ENCODE measurements at regions not wholly inside any gene's neighbourhood (a gene's known extent, or its start where the extent isn't known, plus 50 kb on each side); places are given as distances from the start of the nearest gene placed in this dataset.

DNA sequence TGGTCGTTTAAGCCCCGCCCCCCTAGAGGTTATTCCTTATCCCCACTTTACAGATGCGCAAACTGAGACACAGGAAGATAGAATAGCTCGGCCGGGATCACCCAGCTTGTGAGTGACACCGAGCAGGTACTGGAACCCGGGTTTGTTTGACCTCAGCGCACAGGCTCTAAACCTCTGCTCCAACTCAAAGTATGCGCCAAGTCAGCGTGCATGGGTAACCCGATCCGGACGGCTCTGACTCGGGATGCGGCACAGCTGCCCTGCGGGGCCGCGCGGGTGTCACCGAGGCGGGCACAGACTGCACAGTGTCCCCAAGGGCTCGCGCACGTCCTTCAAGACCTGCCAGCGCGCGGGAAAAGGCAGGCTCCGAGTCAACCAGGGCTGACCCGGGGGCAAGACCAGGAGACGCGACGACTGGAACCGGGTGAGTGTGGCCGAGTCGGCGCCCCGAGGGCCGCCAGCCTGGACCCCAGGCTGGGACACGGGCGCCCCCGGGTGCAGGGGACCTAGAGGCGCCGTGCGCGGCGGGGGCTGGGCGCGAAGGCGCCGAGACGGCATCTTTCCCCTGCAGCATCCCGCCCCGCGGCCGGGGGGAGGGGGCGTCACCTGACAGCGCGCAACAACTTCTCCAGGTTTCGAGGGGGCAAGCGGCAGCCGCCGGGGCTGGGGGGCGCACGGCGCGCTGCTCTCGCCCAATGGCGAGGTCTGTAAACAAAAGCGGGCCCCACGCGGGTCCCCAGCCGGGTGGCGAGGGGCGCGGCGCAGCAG is 101.9 kb upstream of the SOD1 start:
- FAIRE-seq: no peak
- TF ChIP-seq POLR2A (IDR thresholded peaks at IDR 0.05; ENCODE audit: low read depth, low read length): no peak
- DNase-seq (ENCODE audit: insufficient read length, low spot score): no peak

DNA sequence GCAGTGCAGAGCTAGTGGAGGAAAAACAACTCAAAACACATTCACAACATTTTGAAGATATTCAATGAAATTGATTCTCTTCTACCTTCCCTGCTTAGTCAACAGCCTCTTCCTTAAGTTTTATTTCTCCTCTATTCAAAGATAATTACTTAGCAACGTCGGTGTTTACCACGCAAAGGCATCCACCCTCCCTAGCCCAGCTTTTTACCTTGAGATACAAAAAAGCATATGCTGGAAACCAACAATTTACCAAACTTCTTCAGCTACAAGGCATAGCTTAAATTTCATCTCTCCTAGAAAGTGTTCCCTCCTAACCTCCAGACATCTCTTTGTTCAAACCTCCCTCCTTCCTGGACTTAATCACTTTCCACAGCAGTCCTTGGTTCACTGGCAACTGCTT is 102.8 kb upstream of the SOD1 start:
- FAIRE-seq: no peak
- no peak for DNase-seq (ENCODE audit: insufficient read length, low spot score)
- no peak for TF ChIP-seq POLR2A (IDR thresholded peaks at IDR 0.05; ENCODE audit: low read depth, low read length)

GRCh38 chr21:31555741-31556191 is 103.7 kb upstream of the SOD1 start:
- no peak for FAIRE-seq

GRCh38 chr21:31554511-31555022 is 104.9 kb upstream of the SOD1 start:
- TF ChIP-seq POLR2A (IDR thresholded peaks at IDR 0.05; ENCODE audit: low read depth, low read length): no peak
- FAIRE-seq (peak; percentile 33), DNase-seq (ENCODE audit: insufficient read length, low spot score) (peak; percentile 80)

More at GRCh38 chr21:31555741-31556191, 103.7 kb upstream of the SOD1 start:
- DNase-seq (ENCODE audit: insufficient read length, low spot score): no peak
- TF ChIP-seq POLR2A (IDR thresholded peaks at IDR 0.05; ENCODE audit: low read depth, low read length): no peak

- TF ChIP-seq POLR2A (IDR thresholded peaks at IDR 0.05; ENCODE audit: low read depth, low read length): no peak
- FAIRE-seq: no peak
- DNase-seq (ENCODE audit: insufficient read length, low spot score): no peak
These were observed 105.6 kb upstream of the SOD1 start for GRCh38 chr21:31553926-31554325.

- FAIRE-seq: no peak
These were observed 106.0 kb upstream of the SOD1 start for GRCh38 chr21:31553461-31553860.

GRCh38 chr21:31552826-31553225 is 106.7 kb upstream of the SOD1 start:
- DNase-seq (ENCODE audit: insufficient read length, low spot score): no peak
- TF ChIP-seq POLR2A (IDR thresholded peaks at IDR 0.05; ENCODE audit: low read depth, low read length): no peak
- no peak for FAIRE-seq

More at GRCh38 chr21:31553461-31553860, 106.0 kb upstream of the SOD1 start:
- no peak for DNase-seq (ENCODE audit: insufficient read length, low spot score)
- no peak for TF ChIP-seq POLR2A (IDR thresholded peaks at IDR 0.05; ENCODE audit: low read depth, low read length)

- TF ChIP-seq POLR2A (IDR thresholded peaks at IDR 0.05; ENCODE audit: low read depth, low read length): no peak
- no peak for DNase-seq (ENCODE audit: insufficient read length, low spot score)
- FAIRE-seq: no peak
These were observed 109.4 kb upstream of the SOD1 start for GRCh38 chr21:31550070-31550469.

GRCh38 chr21:31548688-31549087 is 110.8 kb upstream of the SOD1 start:
- FAIRE-seq (no peak), DNase-seq (ENCODE audit: insufficient read length, low spot score) (no peak)
- TF ChIP-seq POLR2A (IDR thresholded peaks at IDR 0.05; ENCODE audit: low read depth, low read length): no peak

DNA sequence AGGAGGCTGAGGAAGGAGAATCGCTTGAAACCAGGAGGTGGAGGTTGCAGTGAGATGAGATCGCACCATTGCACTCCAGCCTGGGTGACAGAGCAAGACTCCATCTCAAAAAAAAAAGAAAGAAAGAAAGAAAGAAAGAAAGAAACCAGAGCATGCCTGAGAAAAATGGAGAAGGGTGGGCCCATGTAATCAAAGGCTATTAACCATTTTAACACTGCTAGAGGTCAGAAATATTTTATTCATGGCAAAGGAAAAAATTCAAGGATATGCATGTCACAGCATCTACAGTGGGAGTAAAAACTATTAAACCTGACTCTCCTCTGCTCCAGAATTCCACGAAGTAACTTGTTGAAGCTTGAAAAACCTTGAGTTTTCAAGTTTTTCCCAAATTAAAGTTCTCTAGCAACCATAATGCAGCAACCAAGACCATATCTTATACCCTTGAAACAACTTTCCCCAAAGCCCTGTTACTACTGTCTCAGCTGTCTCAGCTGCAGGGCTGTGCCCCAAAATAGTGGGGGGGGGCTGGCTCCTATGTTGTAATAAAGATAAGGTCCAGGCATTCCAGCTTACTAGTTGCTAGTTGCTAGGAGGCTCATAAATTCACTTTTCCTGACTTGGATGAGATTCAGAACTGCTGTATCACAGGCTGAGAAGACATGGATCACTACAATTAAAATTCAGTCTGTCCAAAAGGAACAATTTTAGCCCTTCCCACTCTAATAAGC is 112.9 kb upstream of the SOD1 start:
- no peak for TF ChIP-seq POLR2A (IDR thresholded peaks at IDR 0.05; ENCODE audit: low read depth, low read length)
- no peak for DNase-seq (ENCODE audit: insufficient read length, low spot score)
- no peak for FAIRE-seq

GRCh38 chr21:31545036-31545435 is 114.5 kb upstream of the SOD1 start:
- TF ChIP-seq POLR2A (IDR thresholded peaks at IDR 0.05; ENCODE audit: low read depth, low read length): no peak
- FAIRE-seq: no peak
- no peak for DNase-seq (ENCODE audit: insufficient read length, low spot score)

DNA sequence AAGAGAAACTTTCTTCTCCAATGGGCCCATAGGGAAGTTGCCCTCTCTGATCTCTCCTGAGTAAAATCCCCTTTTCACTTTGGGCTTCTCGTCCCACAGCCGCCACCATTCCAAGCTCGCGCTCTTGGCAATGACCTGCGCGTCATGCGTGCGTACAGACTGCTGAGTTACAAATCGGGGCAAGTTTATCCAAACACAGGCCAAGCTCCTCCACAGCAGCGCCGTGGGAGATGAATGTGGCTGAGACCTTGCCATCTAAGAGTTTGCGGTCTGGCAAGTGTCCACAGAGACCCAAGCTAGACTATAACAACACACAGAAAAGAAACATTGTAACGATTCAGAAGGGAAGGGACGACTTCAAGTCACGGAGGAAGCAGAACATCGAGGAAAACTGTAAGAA is 116.3 kb upstream of the SOD1 start:
- FAIRE-seq (no peak), DNase-seq (ENCODE audit: insufficient read length, low spot score) (no peak)
- no peak for TF ChIP-seq POLR2A (IDR thresholded peaks at IDR 0.05; ENCODE audit: low read depth, low read length)

DNA sequence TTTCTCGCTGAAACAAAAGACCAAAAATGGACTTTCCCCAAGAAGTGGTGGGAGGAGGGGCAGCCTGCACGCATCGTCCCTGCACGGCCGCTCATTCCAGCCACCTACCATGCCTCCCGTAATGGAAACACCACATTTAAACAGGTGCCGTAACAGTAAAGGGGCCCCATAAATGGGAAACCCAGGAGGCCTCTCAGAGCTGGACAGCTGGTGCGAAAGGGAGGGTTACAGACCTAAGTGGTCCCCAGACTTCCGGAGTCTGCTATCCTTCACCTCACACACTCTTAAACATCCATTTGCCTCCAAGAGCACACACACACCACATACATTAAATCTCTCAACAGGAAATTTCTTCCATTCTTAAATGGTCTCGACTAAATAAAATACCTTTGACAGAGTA is 120.7 kb upstream of the SOD1 start:
- TF ChIP-seq POLR2A (IDR thresholded peaks at IDR 0.05; ENCODE audit: low read depth, low read length): no peak
- DNase-seq (ENCODE audit: insufficient read length, low spot score) (no peak), FAIRE-seq (no peak)

- no peak for FAIRE-seq
- DNase-seq (ENCODE audit: insufficient read length, low spot score): no peak
- no peak for TF ChIP-seq POLR2A (IDR thresholded peaks at IDR 0.05; ENCODE audit: low read depth, low read length)
These were observed 121.5 kb upstream of the SOD1 start for GRCh38 chr21:31537872-31538576.
